Activated naive CD4-positive, alpha-beta T cell treated with Interleukin-2 at 50 U/mL for 16 hours (primary cell): ENCODE measurements at regions not wholly inside any gene's neighbourhood (a gene's known extent, or its start where the extent isn't known, plus 50 kb on each side); places are given as distances from the start of the nearest gene placed in this dataset.
"Not testable (repeated sequence)": the region's sequence is repeated elsewhere in the genome, so short reads cannot be mapped to it uniquely, and the experiment has no call there.

ENCODE experiments used
- DNase-seq: peaks from one replicate; pipeline ENCODE4 v3.0.0-alpha.2; 2020

GRCh38 chr2:204370172-204370718, 175.0 kb upstream of the PARD3B start:
- no peak for DNase-seq

GRCh38 chr2:204373942-204374341, 171.3 kb upstream of the PARD3B start:
- DNase-seq = no peak

DNA sequence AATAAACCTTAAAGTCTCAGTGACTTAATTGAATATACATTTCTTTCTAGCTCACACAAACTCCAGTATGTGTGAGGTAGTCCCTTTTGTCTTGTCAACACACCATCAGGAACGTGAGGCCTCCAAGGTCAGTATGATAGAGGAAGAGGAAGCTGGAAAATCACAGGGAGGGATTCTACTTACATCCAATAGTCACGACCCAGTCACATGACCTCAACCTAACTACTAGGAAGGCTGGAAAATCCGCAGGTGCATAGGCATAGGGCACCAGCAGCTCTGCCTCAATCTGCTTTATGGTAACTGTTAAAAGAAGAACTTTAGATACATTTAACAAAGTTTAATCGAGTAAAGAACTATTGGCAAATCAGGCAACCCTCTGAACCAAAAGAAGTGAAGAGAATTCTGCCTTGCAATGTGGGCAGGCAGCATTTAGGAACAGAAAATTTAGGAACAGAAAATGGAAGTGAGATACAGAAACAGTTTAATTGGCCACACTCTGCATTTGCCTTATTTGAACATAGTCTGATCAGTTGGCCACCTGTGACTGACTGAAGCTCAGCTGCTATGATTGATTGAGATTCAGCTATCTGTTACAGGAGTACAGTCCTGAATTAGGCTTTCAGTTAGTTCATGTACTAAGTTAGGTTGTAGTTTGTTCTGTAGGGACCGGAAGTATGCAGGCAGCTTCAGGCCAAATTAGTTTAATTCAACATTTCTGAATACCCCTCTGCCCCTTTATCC, 165.0 kb upstream of the PARD3B start:
- DNase-seq = no peak

- DNase-seq = no peak
These were observed 158.6 kb upstream of the PARD3B start for GRCh38 chr2:204386668-204387067.

DNA sequence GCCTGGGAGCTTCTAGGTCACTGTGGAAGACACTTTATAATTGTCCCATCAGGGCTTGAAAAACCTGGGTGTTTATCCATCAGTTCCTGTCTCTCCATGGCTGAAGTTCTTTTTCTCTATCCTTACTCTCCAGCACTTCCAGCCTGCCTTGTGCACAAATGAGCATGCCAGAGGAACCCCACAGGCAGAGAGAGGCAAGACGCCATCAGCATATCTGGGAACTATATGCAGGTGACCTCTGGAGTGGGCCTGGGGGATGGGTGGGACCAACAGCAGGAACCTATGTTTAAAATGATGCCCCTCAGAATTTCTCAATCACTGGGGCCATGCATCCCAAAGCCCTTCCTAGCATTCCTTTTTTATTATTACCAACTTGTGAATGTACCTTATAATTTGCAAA, 156.2 kb upstream of the PARD3B start:
- no peak for DNase-seq

DNA sequence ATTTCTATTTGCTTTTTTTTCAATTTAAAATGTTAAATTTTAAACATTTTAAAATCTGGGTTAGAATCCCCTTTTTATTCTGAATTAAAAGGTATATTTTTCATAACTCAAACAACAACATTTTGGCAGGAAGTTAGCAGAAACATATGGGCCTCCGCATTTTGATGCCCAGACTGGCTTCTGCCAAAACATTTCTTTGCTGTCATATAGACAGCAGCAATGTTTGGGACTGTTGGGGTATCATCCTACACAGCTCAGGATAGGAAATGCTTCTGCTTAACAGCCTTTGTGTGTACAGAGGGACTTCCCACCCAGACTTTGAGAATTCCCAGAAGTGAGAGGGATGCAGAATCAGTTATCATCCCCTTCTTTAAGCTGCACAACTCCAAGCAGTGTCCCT, 155.4 kb upstream of the PARD3B start:
- no peak for DNase-seq

DNA sequence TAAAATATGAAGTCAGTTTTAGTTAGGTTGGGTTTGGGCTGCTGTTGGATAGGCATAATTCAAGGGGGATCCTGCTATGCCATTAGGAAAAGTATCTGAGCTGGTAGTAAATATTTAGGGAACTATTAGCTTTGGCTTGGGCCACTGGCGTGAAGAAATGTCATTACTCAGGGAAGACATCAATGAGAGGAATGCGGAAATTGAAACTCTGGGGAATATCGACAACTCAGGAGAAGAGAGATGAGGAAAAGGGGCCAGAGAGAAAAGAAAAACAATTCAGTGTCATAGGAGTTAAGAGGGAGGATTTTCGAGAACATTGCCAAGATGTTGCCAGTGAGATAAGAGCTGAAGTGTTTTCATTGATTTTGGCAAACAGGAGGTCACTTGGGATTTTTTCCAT, 149.7 kb upstream of the PARD3B start:
- DNase-seq = no peak

DNA sequence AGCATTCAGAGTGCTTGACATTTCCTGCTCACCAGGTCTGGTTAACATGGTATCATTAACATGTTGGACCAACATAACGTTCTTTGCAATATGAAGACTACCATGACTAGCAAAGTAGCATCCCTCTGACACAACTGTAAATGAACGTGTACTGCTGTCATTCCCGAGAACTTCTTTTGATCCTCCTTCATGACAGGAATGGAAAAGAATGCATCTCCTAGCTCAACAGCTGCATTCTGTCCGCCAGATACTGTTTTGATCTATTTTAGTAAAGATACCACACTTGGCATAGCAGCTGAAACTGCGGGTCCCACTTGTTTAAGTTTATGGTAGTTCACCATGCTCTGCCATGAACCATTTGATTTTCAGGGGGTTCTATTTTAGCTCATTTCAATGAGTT, 144.2 kb upstream of the PARD3B start:
- no peak for DNase-seq

DNA sequence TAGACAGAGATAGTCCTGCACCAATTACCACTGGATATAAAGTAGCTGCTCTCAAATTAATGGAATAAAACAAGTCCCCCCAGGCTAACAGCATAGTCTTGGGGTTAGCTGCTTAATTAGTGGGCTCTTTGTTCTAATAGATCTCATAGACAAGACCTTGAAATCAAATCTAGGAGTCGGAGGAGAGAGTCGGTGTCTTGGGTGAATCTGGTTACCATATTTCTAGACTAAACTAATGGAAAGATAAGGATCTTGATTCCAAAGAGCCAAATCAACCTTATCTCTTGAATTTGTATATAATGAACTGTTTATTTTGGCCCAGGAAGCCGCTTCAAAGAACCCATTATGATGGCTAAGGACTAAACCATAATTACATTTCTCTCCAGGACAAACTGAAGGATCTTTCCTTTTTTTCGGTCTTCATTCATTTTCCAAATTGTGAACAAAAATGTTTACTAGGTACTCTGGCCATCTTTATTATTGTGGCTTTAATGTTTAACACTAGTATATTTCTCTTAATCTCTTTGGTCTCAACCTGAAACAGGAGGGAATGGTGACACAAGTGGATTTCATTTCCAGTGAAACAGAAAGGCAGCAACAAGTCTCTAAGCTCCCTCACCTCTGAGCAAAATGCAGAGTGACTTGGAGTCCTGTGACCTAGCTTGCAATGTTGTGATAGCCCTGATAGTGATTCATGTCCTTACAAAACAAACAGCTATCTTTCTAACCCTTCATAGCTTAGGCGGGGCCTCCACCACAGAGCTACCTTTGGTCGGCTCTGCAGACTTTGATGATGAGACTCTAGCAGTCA, 137.9 kb upstream of the PARD3B start:
- no peak for DNase-seq

DNA sequence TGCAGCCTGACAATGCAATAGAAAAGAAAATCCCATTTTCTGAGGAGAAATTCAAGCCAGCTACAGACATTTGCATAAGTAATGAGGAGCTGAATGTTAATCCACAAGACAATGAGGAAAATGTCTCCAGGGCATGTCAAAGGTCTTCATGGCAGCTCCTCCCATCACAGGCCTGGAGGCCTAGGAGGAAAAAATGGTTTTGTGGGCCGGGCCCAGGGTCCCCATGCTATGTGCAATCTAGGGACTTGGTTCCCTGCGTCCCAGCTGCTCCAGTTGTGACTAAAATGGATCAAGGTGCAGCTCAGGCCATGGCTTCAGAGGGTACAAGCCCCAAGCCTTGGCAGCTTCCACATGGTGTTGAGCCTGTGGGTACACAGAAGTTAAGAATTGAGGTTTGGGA, 132.5 kb upstream of the PARD3B start:
- DNase-seq = not testable (repeated sequence)

DNA sequence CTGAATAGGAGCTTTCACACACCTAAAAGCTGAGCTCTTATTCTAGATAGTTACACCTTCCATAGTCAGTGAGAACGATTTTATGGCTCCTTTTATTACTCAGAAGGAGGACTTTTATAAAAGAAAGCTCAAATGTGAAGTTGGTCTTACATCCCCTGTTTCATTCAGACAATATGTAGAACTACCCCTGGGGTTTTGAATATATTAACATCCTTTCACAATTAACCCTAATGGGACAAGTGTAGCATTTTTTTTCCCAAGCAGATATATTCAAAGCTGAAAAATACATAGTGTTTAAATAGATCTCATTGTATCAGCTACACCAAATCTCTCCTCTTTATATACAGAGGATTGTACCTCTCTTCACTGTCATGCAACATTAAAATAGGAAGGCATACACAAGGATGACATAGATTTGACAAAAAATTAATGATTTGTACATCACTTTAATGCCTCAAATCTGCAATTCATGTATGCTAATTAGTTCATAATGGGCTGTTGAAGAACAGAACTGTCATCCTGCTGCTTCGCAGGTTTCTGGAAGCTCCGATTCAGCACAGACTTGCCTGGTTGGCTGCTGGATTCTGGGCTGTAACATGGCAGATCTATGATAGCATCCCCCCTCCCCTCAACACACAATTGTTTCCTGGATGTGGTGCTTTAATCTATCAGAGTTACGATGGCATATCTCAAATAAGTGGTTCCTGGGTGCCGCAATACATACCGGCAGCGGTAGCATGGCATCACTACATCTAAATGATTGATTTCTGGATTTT, 129.7 kb upstream of the PARD3B start:
- DNase-seq = no peak

DNA sequence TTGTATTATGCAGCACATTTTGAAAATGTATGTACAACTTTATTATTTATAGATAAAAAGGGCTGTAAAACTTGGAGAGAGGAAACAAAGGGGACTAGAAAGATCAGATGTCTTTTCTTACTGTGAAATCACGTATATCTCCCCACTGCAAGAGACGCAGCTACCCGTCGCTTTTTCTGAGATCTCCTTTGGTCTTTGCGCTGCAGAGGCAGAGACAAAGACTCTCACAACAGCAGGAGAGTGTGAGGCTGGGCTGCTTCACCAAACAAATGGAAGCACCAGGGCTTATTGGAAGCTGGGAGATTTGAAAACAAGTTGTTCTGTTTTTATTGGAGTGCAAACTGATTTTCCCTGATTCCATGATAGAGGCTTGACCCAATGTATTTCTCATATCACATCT, 129.0 kb upstream of the PARD3B start:
- no peak for DNase-seq

DNA sequence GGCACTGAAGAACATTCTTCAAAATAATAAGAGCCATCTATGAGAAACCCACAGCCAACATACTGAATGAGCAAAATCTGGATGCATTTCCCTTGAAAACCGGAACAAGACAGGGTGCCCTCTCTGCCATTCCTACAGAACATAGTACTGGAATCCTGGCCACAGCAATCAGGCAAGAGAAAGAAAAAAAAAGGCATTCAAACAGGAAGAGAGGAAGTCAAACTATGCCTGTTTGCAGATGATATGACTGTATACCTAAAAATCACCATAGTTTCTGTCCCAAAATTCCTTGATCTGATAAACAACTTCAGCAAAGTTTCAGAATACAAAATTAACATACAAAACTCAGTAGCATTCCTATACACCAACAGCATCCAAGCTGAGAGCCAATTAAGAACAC, 119.5 kb upstream of the PARD3B start:
- no peak for DNase-seq

DNA sequence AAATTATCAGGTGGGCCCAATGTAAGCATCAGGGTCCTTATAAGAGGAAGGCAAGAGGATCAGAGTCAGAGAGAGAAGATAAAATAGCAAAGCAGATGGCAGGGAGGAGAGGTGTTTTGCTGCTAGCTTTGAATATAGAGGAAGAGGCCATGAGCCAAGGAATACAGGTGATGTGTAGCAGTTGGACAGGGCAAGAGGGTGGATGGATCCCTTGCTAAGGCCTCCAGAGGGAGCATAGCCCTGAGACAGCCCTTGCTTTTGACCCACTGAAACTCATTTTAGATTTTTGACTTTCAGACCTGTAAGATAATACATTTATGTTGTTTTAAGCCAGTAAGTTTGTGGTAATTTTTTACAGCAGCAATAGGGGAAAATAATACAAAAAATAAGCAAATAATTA, 116.6 kb upstream of the PARD3B start:
- no peak for DNase-seq

- no peak for DNase-seq
These were observed 113.7 kb upstream of the PARD3B start for GRCh38 chr2:204431529-204431928.

GRCh38 chr2:204432196-204432595, 113.1 kb upstream of the PARD3B start:
- DNase-seq = no peak

DNA sequence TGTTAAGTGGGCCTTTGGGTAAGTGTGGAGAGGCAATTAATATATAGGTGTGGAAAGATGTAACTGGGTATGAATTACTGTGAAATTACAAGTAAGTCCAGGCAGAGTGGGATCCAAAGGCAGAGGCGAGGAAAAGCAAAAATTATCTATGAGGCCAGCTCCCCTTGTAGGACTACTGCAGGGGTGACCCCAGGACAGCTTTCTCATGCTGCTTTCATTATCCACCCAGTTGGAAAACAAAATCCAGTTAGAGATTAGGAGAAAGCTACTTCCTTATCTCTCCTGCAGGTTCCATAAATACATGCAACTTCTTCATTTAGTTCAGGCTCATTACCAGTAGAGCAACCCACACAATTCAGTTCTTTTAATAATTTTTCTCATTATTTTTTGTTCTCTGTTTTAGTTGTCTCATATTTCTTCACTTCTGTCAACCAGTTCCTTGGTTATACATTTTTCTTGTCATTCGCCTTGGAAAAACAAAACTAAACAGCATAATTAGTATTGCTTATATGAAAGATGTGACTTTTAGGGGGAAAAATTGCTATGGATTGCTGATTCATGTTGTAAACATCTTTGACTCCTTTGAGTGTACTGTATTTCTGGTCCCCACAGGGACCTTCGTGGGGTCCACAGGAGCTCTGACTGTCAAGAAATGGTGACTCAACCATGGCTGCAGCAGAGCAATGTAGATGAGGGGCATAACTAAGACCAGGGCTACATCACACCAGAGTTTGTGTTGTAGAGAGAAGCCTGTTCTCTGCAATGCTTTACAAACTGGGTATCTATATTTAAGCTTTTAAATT, 110.4 kb upstream of the PARD3B start:
- no peak for DNase-seq

GRCh38 chr2:204436230-204436629, 109.0 kb upstream of the PARD3B start:
- no peak for DNase-seq

DNA sequence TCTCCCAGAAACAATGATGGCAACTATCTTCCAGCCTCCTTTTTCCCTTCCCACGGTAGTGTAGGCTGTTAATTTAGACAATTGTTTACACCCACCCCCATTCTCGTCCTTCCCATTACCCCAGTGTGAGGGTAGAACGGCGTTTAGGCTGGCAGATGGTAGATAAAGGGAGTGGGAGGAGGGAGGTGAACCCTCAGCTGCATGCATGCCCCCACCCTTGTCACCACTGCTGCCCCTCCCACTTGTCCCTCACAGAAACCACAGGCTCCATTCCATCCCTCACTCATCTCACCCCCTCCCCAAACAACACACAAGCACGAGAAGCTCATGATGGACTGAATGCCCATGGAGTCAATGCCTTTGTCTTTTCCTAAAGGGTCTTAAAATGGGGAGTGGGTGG, 107.9 kb upstream of the PARD3B start:
- no peak for DNase-seq

DNA sequence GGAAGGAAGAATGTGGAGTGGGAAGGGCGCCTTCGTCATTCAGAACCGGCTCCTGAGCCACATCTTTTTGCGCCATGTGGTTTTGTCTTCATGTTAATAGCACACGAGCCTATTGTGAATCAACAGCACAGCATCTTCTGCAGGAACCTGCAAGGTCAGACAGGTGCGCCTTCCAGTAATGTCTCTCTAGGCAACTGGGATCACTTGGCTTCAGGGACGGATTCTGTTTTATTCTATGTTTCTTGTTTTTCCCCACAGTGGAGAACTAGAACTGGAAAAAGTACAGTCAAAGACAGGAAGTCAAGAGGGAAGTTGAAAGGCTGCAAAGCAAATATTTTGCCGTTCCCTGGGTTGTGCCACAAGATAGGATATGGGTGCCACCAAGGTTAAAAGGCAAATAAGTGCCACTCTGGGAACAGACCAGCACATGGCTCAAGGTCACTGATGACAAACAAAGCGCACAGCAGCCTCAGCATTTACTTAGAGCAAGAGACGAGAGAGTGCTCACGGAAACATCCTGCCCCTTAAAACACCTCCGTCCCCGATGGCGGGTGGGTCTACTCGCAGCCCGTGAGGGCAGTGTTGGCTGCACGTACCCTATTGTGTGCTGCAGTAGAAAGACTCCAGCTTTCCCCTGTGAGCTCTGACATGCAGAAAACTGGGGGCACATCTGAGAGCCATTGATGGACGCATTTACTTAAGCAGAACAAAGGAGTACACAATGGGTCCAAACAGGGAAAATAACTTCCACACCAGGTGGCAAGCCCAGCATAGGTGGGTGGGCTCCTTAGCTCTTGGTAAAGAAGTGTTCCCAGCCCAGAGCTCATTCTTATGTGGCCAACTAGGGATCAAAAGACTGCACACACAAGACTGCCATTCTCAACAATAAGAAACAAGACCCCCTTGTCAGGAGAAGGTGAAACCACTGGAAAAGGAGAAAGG, 107.2 kb upstream of the PARD3B start:
- no peak for DNase-seq

DNA sequence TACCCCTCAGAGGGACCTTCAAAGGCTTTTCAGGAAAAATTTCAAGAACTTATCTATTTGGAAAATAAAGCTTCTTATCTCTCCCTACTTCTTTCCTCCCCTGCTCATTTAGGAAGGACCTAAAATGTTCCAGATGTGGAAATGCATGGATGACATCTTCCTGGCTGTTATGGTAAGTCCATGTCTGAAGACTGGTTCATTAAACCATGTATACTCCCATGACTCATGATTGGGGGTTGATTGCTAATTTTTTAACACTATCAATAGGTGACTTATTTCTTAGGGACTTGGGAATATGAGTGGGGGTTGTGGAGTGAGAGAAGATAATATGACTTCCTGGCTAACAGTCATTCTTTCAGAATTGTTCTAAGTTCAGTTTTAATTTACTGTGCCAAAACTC, 104.0 kb upstream of the PARD3B start:
- DNase-seq = no peak
